ENCODE measurements at regions not wholly inside any gene's neighbourhood (a gene's known extent, or its start where the extent isn't known, plus 50 kb on each side); places are given as distances from the start of the nearest gene placed in this dataset.

- TF ChIP-seq MTERF4 (CRISPR knock-in tag; IDR thresholded peaks at IDR 0.05) = no peak
Measured at GRCh38 chr12:75783093-75783877, 248.3 kb downstream of the PHLDA1 start (continued).

- WGBS (ENCODE audit: low lambda C conversion rate) = 74% methylated on average over 4 of the region's 4 CpGs
- H3K9me3 ChIP-seq (ENCODE audit: low read length) = no peaks in the 10 kb centered on the region
- POLR2A ChIA-PET = no interaction called here
- in situ Hi-C loops (cut with HindIII; ENCODE audit: extremely low pct_ligation_motif_present, low pct_unique_long_range_greater_than_20kb) (no loop called here), intact Hi-C loops (cut with micrococcal nuclease; ENCODE audit: unreplicated experiment) (no loop called here)
- H3K27ac ChIP-seq (ENCODE audit: extremely low read length, insufficient read depth, low read length) = no peak overlapping the region
- H3K79me2 ChIP-seq (ENCODE audit: insufficient read depth, low read length) = no peaks in the 10 kb centered on the region
- CTCF ChIA-PET (ENCODE audit: low intra/inter-chr PET ratio, low total read pairs) = no interaction called here
- H3K36me3 ChIP-seq (replicated peaks in 1 of 2; ENCODE audit: control insufficient read depth in 1 of 2, insufficient read depth in 2 of 2, low read length in 2 of 2) = no peaks in the 10 kb centered on the region
- no peak overlapping the region for H3K9ac ChIP-seq (ENCODE audit: insufficient read depth, low read depth, low read length)
- FAIRE-seq (no peak), DNase-seq (ENCODE audit: low spot score) (no peak), ATAC-seq (no peak)
- H3K4me2 ChIP-seq (ENCODE audit: low read depth, low read length) = no peak overlapping the region
- H4K20me1 ChIP-seq (ENCODE audit: insufficient read depth, low read length) = no peaks in the 10 kb centered on the region
- no peak overlapping the region for H2AFZ ChIP-seq (ENCODE audit: low read length)
- no peak overlapping the region for H3K4me3 ChIP-seq (replicated peaks in 1 of 3; ENCODE audit: insufficient read depth in 1 of 3, low read depth in 2 of 3, low read length in 3 of 3)
- TF ChIP-seq CHD2 (IDR thresholded peaks at IDR 0.05; ENCODE audit: low read depth, low read length) (no peak), ZNF7 (CRISPR knock-in tag; IDR thresholded peaks at IDR 0.05) (0 out of 2 replicates have a peak, but pooled peaks have one; percentile 28)
- BruUV-seq (replicated peaks) = no TSS peak
- no peaks in the 10 kb centered on the region for H3K27me3 ChIP-seq (ENCODE audit: control insufficient read depth in 1 of 2, insufficient read depth in 2 of 2, low read length in 2 of 2)
- H3K4me1 ChIP-seq (ENCODE audit: insufficient read depth, low read length) = peaks cover 23% of the 10 kb centered on the region
Measured at GRCh38 chr12:75782069-75782581, 249.5 kb downstream of the PHLDA1 start.

- no peak for DNase-seq (ENCODE audit: low spot score)
- H4K20me1 ChIP-seq (ENCODE audit: insufficient read depth, low read length) = no peaks in the 10 kb centered on the region
- H3K4me2 ChIP-seq (ENCODE audit: low read depth, low read length) = no peak overlapping the region
- no peak overlapping the region for H3K9ac ChIP-seq (ENCODE audit: insufficient read depth, low read depth, low read length)
- ChIA-PET CTCF (ENCODE audit: low intra/inter-chr PET ratio, low total read pairs) (no interaction called here), POLR2A (no interaction called here)
- H3K27ac ChIP-seq (ENCODE audit: extremely low read length, insufficient read depth, low read length) = no peak overlapping the region
- no peaks in the 10 kb centered on the region for H3K9me3 ChIP-seq (ENCODE audit: low read length)
- intact Hi-C loops (cut with micrococcal nuclease; ENCODE audit: unreplicated experiment) = no loop called here
- H3K4me1 ChIP-seq (ENCODE audit: insufficient read depth, low read length) = peaks cover 24% of the 10 kb centered on the region
- H2AFZ ChIP-seq (ENCODE audit: low read length) = no peak overlapping the region
- no TSS peak for BruUV-seq (replicated peaks)
- no peaks in the 10 kb centered on the region for H3K36me3 ChIP-seq (replicated peaks in 1 of 2; ENCODE audit: control insufficient read depth in 1 of 2, insufficient read depth in 2 of 2, low read length in 2 of 2)
- FAIRE-seq = no peak
- no peaks in the 10 kb centered on the region for H3K79me2 ChIP-seq (ENCODE audit: insufficient read depth, low read length)
- no peak for ATAC-seq
- in situ Hi-C loops (cut with HindIII; ENCODE audit: extremely low pct_ligation_motif_present, low pct_unique_long_range_greater_than_20kb) = no loop called here
- no peak overlapping the region for H3K4me3 ChIP-seq (replicated peaks in 1 of 3; ENCODE audit: insufficient read depth in 1 of 3, low read depth in 2 of 3, low read length in 3 of 3)
- 88% methylated on average over 2 of the region's 2 CpGs for WGBS (ENCODE audit: low lambda C conversion rate)
- no peaks in the 10 kb centered on the region for H3K27me3 ChIP-seq (ENCODE audit: control insufficient read depth in 1 of 2, insufficient read depth in 2 of 2, low read length in 2 of 2)
- TF ChIP-seq ATF1 (CRISPR knock-in tag; IDR thresholded peaks at IDR 0.05) (no peak), HOMEZ (CRISPR knock-in tag; IDR thresholded peaks at IDR 0.05; ENCODE audit: low read depth) (no peak), ZNF263 (CRISPR knock-in tag; IDR thresholded peaks at IDR 0.05) (no peak), GATA4 (IDR thresholded peaks at IDR 0.05; ENCODE audit: borderline replicate concordance, low read depth) (no peak), ZFP62 (CRISPR knock-in tag; IDR thresholded peaks at IDR 0.05) (no peak), TARDBP (CRISPR knock-in tag; IDR thresholded peaks at IDR 0.05) (no peak), CEBPB (IDR thresholded peaks at IDR 0.05; ENCODE audit: borderline replicate concordance, low read depth, low read length) (no peak), ZNF292 (CRISPR knock-in tag; IDR thresholded peaks at IDR 0.05; ENCODE audit: borderline replicate concordance, low read depth) (no peak), ONECUT2 (CRISPR knock-in tag; IDR thresholded peaks at IDR 0.05) (no peak), CSRNP1 (CRISPR knock-in tag; IDR thresholded peaks at IDR 0.05) (no peak)
Measured at GRCh38 chr12:75781532-75782046, 250.0 kb downstream of the PHLDA1 start.
